ENCODE measurements at regions not wholly inside any gene's neighbourhood (a gene's known extent, or its start where the extent isn't known, plus 50 kb on each side); places are given as distances from the start of the nearest gene placed in this dataset.
A peak's percentile ranks its signal among the peaks of the same experiment; 100 is the strongest.

DNA sequence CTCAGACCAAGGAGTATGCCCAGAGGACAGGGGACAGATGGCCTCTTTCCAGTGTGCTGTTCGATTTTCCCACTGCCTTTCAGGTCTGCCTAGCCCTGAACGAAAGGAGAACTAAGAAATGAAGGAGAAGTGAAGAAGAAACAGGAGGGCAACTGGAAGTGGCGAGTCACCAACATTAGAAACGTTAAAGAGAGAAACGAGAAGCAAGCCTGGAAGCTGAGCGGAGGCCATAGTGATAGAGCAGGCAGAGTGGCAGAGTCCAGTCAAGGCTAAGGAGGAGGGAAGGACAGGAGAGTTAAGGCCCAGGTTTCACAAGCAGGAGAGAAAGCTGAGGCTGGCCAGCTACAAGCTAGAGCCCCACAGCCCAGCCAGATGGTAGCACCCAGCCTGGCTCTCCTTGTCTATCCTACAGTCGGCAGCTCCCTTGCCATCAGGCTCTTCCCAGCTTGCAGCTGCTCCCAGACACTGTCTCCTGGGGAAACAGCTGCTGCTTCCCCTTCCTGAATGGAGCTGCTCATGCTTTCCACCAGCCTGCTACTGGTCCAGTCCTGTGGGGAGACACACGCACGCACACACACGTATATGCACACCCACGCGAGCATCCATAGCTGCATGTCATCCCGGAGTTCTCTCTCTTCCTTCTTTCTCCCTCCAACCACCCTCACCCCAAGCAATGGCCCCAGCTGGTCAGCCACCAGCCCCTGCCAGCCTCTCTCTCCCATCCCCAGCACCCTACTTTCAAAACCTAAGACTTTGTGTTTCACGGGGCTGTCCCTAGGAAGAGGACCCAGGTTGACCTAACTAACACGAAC lies 139.7 kb upstream of the CCND2 start:
- no peak for DNase-seq

DNA sequence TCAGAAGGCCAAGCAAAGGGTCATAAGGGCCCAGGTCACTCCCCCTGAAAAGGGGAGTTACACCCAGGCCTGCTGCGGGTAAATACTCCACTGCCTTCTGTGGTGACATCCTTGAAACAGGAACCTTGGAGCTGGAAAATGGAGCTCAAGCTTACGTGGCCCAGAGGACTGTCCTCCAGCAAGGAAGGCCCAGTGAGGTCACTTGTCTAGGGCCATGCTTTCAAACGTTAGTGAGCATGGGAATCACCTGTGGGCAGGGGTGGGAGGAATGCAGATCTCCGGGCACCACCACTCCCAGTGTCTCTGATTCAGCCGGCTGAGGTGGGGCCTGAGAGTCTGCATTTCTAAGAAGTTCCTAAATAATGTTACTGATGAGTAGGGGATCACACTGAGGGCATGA lies 140.5 kb upstream of the CCND2 start:
- no peak for DNase-seq

DNA sequence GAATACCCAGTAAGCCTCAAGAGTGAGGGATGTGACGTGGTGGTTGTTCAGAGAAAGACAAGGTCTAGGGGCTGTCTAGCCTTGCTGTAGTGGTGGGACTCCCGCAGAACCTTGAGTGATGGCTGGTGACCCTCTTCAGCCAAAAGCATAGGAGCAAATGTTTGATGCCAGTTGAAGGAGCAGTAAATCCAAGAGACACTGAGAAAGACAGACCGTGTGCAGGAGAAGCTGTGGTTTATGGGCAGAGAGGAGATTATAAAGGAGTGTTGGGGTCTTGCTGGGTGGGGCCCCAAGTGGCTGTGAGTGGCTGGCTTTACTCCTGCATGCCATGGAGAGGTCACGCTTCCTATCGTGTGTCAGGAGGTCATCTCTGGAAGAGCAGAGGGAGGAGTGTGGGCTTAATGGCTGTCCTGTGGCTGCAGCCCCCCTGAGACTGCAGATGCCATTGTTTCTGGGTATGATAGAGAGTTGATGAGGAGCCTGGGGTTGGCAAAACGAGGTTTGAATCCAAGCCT lies 152.0 kb upstream of the CCND2 start:
- DNase-seq = no peak

DNA sequence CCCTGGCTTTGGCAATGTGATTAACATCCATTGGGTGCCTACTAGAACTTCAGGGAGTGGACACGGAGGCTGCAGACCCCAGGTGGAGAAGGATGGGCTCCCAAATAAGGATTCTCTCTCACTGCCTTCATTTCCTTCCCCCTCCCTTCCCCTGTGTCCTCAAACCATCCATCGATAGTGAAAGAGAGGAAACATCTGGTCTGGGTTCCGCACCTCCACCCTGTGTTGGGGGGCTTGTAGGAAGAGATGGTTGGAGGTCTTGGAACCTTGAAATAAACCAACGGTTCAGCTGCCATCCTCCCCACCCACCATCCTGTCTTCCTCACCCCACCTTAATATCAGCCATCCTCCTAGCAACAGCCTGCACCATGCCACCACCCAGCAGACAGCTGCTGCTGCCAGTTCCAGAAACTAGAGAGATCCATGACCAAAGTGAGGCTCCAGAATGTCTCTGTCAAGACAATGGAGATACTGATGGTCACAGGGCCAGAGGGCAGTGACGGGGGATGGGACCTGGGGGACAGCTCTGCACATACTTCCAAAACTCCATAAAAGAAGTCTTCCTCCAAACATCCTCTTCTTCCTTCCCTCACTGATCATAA lies 153.1 kb upstream of the CCND2 start:
- no peak for DNase-seq

DNA sequence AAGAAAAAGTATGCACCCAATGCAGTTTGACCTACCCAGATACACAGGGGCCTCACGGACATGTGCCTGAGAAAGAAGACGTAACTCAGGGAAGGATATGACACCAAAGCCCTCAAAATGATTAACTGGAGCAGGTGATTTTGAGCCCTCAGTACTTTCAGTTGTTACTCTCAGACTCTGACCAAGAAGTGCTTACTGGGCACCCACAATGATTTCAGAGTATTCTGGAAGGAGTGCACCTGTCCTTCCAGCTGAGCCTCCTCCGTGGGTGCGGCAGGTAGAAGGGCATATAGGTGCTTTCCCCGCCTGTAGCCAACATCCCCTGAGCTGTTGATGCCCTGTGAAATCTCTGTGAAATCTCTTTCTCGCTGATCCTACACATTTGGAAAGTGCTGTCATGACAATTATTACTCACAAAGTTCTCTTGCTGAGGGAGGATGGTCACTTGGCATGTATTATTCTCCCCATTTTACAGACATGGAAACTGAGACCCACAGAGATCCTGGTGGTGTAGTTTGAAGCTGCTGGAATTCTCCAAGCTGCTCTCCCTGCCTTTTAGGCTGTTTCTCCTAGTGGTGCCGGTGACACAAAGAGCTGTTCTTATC lies 154.3 kb upstream of the CCND2 start:
- DNase-seq = no peak

DNA sequence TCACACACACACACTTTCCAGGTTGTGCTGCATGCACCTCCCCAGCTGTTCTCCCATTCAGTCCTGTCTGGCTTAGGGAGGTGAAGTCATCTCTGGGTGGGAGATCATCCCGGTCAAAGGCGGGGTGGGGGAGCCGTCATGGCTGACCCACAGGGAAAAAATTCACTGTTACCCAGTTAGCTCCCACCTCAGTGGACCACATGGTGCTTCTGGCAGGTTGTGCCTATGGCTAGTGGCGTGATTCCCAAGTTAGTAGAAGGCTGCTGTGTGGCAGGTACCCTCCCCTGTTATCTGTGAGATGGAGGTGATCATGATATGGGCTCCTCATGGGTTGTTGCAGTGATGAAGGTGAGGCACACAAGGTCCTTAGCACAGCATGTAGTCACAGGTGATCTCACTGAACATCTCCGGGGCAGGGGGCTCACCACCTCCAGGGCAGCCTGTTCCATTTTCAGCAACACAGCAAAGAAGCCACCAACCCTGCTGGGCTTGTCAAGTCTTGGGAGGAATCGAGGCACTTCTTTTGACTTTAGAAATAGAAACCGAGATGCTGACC lies 154.9 kb upstream of the CCND2 start:
- DNase-seq = no peak

DNA sequence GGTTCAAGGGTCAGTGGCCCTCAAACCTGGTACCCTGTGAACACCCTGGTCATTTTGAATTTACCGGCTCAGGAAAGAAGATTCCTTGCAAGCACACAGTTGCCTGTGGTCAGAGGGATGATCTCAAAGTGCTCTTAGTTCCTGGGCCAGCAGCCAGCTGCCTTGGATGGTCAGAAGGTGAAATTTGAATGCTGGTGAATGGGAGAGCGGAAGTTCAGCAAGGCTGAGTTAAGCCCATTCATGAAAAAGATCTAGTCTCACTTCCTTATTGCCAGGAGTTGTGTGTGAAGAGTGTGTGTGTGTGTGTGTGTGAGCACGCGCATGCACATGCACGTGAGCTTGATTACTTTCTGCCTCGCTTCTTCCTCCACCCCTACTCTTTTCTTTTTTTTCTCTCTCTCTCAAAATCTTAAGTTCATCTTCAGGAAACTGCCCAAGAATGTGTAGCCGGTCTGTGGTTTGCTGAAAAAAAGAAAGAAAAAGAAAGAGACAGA lies 155.5 kb upstream of the CCND2 start:
- peak in 3 of 6 experiments; percentile 13 to 55 (median 31) for DNase-seq

DNA sequence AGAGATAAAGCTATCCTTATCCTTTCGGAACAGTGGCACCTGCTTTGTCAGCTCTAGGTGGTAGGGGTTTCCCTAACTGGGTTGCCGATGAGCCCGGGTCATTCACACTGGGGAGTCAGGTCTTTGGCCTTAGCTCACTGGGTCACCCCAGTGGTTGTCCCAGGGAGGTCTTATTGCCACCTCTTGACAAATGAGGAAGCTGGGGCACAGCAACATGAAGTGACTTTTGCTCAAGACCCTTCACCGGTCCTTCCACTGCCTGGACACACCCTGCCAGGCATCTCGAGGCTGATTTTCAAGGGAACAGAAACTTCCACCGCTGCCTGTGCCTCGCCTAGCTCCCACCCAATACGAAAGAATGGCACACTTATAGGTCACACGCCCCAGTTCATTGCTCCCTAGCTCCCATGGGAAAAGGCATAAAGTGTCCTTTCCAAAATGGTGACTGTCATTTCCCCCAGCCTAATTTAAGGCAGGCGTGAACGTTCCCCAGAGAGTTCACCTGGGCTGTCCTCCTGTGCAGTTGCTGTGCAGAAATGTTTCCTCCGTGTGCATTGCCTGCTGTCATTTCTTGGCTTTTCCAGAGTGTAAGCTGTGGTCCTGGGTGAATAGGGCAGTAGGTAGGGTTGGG lies 156.1 kb upstream of the CCND2 start:
- DNase-seq = no peak

DNA sequence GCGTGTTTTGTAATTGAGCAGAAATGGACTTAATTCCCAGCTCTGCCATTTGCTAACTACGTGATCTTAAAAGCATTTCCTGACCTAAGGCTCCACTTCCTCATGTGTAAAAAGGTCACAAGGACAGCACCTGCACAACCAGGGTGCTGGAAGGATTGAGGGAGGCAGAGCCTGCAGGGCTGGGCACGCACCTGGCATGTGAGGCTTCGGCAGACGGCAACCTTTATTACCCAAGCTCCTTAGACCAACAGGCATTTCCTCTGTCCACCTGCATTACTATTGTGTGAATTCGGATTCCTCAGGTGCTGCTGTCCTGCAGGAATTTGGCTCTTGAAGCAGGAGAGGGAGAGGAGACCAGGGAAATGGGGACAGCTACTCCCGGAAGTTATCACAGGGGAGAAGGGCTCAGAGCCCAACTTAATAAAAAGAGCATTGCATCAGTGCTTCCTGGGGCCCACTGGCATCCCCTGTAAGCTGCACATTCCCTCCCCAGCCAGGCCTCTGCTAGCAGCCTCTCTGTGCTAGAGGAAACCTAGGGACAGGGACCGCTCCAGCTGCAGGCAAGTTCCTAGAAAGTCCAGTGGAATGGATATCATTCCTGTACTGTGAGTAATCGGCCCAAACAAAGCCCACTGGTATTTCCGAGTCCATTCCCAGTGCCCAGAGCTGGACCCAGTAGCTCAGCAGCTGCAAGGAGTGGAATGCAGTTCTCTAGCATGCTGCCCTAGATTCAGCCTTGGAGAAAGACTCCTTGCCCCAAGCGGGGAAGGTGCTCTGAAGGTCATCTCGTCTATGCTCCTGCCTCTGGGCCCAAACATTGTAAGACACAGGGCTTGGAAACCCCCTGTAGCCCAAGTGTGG lies 157.1 kb upstream of the CCND2 start:
- DNase-seq = no peak

DNA sequence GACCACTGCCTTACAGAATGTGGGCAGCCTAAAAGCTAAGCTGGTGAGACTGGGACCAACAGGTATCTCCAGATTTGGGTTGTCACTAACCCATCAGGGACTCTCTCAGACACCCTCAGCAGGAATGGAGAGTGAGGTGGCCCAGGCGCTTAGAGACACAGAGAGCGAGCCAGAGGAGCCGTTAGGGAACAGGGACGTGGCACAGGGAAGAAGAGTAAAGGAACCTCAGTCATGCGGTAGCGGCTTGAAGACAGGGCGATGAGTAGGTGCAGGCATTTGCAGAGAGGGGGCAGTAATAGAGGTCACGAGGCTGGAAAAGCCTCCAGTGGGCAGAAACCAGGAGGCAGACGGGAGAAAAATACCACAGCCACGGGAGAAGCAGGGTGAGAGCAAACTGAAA lies 158.0 kb upstream of the CCND2 start:
- DNase-seq = no peak

DNA sequence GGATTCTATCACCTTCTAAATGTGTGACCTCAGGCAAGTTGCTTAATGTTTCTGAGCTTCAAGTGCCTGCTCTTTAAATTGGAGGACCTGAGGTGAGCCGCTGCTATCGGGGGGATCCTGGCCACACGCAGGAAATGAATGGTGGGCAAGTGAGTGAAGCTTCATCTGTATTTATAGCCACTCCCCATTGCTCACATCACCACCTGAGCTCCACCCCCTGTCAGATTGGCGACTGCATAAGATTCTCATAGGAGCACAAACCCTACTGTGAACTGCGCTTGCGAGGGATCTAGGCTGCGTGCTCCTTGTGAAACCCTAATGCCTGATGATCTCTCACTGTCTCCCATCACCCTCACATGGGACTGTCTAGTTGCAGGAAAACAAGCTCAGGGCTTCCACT lies 158.6 kb upstream of the CCND2 start:
- no peak for DNase-seq

DNA sequence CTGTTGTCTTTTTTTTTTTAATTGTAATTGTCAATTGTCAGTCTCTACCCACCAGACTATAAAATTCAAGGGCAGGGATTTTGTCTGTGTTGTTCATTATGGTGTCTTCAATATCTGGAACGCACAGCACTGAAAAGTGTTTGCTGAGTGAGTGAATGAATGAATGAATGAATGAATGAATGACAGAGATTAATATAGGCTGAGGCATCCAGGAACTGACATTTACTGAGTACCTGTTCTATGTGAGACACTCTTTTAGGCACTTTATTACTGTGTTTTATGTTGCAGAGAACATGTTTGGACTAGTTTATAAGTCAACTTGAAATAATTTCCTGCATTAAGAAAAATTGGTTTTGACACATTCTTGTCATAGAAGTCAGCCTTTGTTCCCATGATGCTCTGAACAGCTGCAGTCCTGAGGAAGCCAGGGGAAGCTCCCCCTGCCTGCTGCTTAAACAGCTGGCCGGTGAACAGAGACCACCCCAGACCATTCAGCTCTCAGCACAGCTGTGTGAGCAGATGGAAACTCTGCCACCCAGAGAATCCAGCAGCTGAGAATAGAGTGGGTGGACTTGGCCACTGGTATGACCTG lies 160.7 kb upstream of the CCND2 start:
- DNase-seq = no peak

DNA sequence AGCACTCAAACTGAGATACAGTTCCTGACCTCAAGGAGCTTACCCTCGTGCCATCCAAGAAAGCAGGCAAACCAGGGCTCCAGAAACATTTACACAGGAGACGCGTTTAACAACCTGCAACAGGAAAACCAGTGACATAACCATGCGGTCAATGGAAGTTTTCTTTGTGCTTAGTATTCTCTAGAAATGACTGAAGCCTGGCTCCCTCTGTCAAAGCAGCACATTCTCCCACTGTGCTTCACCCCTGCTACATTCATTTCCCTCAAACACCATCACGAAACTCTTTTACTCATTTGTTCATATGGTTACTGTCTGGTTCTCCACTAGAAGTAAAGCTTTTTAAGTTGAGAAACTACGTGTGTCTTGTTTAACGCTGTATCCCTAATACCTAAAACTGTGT lies 161.3 kb upstream of the CCND2 start:
- DNase-seq = no peak

DNA sequence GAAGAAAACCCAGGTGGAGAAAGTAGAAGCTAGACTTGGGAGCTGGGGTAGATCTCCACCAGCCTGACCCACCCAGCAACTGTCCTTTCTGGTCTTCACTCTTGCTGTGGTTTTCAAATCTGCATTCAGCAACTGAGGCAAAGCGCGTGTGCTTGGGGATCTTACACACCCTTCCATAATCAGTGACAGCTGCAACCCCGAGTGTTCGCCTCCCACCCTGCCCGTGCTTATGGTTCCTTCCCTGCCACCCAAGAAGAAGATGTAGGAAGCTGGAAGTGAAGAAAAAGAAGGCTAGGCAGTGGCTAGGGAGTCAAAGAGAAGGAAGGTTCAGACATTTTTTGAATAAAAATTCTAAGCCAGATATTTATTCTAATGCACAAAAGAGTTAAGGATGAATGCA lies 162.6 kb upstream of the CCND2 start:
- DNase-seq = no peak

DNA sequence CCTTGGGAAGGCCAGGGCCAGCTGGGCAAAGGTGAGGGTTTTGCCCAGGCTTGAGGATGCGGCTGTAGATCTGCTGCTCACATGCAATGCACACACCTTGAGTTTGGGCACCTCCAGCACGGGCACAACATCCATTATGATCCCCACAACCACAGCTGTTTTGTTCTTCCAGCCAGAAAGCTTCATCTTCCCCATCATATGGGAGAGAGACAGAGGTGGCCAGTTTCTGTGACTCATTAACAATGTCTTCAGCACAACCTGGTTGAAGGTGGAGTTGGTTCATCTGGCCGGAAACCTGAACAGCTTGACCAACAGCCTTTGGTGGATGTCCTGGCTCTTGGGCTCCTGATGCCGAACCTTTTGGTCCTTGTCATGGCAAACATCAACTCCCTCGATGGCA lies 163.7 kb upstream of the CCND2 start:
- DNase-seq = no peak

DNA sequence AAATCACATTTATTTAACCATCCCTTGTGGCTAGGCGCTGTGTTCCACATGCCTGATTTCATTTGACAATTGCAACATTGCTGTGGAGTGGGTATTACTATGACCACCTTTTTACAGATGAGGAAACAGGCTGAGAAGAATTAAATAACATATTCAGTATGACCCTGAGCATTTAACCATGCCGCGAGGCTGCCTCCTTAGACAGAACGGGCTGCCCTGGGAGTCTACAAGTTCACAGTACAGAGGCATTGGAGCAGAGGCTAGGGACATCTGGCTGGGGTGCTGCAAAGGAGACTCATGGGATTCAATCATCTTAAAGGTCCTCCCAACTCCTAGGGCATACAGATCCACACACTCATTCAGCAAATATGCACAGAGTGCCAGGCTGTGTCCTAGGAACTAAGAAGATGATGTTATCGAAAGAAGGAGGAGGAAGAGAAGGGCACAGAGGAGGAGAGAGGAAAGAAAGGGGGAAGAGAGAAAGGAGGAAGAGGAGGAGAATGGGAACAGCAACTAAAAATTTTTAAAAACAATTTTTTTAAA lies 164.7 kb upstream of the CCND2 start:
- DNase-seq = no peak

DNA sequence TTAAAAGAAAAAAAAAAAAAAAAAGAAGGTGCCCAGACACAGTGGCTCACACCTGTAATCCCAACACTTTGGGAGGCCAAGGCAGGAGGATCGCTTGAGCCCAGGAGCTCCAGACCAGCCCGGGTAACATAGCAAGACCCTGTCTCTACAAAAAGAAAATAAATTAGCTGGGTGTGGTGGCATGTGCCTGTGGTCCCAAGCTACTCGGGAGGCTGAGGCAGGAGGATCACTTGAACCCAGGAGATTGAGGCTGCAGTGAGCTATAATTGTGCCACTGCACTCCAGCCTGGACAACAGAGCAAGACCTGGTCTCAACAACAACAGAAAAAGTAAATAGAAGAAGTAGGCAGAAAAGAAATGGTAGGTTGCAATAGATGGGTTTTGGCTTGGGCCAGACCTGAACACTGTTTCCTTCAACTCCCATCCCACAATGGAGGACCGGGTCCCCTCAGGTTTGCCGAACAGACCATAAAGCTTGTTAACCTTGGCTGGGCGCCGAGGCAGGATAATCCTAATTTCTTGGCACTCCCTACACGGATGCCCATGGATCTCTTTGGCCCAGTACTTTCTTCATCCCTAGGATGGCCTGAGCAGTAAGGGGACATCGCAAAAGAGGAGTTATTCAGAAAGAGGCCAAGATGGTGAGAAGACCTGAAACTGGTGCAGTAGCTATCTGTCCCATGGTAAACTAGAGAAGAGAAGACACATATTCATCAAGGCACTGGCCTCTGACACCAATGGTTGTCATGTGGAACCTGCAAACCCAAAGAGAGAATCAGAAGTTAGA lies 165.5 kb upstream of the CCND2 start:
- no peak for DNase-seq

DNA sequence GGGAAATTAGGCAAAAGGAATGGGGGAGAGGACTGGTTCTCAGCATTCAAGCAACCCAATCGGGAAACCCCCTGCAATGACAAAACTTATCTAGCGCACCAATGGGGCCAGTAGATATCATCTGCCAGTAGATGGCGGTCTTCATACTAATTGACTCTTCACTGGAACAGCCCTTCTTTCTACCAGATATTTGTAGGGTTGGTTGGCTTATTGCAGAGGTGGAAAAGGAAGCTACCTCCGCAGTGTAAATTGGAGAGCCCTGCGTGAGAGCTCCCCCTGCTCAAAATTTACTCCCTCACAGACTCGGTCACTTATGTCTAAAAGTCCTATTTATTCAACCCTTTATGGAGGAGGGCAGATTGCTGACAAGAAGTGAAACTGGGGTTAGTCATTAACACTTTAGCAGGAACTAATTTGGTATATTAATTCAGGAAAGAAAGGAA lies 166.1 kb upstream of the CCND2 start:
- peak; percentile 15 to 80 (median 66) for DNase-seq

DNA sequence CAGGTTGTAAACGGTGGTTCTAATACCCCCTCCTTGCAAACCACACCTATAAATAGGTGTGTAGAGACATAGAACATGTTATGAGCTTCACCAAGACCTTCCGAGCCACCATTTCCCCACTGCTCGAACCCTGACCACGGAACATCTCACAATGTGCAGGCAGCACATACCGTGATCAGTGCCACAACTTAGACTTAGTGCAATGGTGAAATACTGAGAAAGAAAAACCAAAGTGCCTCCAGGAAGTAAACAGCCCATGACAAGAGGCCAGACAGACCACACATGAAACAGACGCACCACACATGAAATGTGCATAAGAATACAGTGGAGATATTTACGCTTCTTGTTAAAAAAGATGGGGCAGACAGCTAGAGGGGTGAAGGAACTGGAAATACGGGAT lies 166.9 kb upstream of the CCND2 start:
- DNase-seq = no peak

DNA sequence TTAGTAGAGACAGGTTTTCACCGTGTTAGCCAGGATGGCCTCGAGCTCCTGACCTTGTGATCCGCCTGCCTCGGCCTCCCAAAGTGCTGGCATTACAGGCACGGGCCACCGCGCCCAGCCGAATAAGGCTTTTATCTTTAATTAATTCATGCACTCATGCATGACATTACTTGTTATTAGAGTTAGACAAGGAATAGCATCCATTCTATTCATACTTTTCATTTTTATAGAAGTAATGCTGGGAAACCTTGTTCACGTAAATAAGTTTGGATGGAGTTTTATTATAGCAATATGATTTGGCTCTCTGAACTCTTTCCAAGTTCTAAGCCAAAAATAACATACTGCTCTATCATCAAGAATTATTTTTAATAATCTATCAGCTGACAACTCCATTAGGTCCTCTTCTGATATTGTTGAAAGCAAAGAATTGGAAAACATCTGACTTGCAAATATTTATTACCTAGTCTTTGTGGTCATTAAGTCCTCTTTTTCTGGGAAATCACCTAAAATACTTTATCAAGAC lies 168.8 kb upstream of the CCND2 start:
- DNase-seq = no peak
